T-helper 22 cell (primary cell): ENCODE measurements at regions not wholly inside any gene's neighbourhood (a gene's known extent, or its start where the extent isn't known, plus 50 kb on each side); places are given as distances from the start of the nearest gene placed in this dataset.
"Not testable (repeated sequence)": the region's sequence is repeated elsewhere in the genome, so short reads cannot be mapped to it uniquely, and the experiment has no call there.

ENCODE experiments used
- DNase-seq: peaks from one replicate; pipeline ENCODE4 v3.0.0-alpha.2; 2020; ENCODE audit warnings: low read depth

DNA sequence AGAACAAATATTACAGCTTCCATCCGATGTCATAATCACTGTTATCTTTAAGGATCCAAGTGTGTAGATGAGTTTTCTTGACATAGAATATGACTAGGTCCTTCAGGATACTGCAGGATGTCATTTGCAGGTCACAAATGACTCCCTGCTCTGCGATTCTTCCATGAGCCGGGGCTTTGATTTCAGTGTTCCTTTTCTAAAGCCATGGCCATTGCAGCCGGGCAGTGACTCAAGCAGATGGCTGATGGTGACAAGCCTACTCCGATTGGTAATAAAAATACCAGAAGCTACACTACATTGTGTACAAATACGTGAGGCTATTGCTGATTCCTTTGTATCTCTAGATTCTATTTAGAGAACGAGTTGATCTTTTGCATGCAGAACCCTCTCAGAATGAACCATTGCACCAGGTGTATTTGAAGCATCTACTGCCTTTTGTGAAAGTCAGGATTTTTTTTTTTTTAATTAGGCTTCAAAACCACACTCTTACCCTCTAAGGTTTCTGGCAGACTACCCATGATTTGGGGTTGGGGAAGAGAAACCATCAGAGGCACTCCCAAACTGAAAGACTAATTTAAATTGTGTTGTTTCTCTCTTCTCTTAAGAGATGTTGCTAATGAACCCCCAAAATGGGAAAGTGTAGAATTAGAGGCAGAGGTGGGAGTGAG, 271.0 kb upstream of the ADRA1B start:
- no peak for DNase-seq

DNA sequence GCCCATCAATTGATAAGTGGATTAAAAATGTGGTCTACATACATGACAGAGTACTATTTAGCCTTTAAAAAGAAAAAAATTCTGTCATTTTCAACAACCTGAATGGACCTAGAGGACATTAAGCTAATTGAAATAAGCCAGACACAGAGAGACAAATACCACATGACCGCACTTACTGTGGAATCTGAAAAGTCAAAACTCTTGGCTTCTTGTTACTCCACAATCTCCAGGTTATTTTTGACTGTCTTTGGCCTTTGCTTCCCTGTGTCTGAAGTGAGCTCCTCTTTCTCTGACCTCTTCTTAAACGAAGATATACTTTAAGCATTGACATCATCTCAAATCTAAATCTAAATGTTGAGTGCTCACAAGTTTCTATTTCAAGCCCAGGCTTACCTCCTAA, 265.5 kb upstream of the ADRA1B start:
- no peak for DNase-seq

DNA sequence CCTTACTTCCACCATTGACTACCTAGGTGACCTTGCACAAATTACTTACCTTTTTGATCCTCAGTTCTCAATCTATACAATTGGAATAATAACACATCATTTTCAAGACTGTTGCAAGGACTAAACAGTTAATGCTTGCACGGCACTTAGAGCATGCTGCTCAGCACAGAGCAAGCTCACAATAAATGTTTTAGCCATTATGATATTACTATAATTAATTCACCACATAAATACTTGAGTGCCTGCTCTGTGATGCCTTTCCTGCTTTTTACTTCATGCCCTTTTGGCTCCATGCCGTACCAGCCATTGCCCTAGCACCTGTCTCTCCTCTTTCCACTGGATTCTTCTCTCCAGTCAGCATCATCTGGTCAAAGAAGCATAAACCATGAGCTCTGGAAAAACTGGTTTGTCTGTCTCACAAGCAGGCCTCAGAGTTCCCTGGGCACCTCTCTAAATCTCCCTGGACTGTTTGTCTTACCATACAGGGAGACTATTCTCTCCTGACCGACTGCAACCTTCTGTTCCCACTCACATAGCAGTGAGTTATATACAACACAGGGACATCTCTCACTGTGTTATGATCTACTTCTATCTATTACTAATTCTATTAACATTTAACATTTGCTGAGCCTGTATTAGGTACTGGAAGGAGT, 260.4 kb upstream of the ADRA1B start:
- DNase-seq, result no peak

DNA sequence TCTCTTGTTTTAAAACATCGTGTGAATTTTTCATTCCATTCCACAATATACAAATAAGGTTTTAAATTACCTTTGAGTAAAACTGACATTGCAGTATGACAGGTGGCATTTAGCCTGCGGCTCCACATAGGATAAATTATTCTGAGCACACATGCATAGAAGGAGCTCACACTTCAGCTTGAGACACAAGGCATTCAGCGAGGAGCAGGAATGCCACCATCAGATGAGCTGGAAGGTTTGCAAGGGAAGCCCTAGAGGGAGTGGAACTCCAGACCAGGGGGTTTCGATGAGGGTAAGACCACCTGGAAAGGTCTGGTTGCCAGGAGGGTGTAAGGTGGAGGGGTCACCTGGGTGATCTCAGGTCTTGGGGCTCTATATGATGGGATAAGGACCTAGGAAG, 259.0 kb upstream of the ADRA1B start:
- DNase-seq, result no peak

DNA sequence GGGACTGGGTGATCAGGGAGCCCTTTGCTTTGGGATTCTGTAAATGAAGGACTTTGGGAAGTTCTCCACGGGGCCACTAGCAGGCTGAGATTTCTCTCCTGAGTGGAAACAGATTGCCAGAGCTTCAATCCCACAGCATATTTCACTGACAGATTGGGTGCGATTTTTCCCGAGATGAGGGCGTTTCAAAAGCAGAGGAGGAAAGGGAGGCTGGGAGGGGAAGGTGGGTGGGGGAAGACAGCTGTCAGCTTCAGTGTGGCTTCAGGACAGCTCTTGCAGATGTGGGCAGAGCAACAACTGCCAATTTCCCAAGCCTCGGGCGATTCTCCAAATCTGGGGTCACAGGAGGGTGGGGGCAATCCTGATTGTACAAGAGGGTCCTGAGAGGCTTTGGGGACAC, 258.5 kb upstream of the ADRA1B start:
- no peak for DNase-seq

DNA sequence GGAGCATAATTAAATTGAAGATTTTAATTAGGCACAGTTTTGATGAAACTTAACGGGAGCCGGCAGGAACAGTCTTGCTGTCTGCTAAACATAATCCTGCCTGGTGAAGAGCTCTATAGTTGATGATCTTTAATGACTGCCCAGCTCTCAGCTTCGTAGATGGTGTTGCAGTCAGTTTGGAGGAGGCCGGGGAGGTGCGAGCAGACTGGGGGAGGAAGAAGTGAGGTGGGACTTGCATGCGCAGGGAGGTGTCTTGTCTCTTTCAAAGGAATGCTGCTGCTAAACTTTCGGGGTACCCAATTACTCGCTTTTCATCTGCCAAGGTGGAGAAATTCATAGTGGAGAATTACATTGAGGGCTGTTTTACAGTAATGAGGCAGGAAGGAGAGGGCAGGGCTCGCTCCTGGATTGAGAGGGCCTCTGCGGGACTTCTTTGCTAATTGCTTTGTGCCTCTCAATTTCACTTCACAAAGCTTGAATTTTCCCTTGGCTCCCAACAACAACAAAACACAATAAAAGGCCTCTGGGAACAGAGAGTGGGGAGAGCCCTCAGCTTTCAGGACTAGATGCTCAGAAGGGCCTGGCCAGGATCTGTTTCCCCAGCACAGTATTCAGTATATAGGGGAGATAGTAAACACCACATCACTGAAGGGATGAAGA, 257.9 kb upstream of the ADRA1B start:
- DNase-seq, result no peak

DNA sequence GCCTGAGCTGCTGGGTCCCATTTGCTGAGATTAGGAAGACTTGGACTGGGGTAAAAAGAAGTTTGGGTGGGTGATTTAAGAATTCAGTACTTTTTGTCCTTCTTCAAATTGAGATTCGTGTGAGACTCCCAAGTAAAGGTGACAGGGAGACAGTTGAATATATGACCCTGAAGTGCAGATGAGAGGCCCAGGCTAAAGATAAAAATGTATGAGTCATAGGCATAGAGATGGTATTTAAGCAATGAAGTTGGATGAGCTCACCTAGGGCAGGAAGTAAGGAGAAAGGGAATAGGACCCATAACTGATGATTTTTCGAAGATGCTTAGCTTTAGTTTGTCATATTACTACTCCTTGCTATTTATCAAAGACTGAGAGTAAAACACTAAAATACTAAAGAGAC, 255.9 kb upstream of the ADRA1B start:
- no peak for DNase-seq

DNA sequence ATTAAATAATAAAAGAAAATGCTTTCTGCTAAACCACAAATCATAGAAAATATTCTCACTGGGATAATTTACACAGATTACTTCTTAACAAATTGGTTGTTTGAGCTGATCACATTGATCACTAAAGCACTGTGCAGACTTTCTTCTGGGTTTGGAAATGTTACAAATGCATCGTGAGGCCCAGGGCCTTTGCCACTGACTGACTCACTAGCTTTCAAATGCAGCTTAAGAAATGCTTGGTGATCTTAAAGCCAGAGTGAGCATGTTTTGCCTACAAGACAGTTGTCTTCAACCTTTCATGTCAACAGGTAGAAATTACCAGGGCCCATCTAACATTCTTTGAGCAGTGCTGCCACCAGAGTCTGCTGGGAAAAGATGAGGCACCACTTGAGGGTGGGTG, 252.3 kb upstream of the ADRA1B start:
- DNase-seq, result no peak

DNA sequence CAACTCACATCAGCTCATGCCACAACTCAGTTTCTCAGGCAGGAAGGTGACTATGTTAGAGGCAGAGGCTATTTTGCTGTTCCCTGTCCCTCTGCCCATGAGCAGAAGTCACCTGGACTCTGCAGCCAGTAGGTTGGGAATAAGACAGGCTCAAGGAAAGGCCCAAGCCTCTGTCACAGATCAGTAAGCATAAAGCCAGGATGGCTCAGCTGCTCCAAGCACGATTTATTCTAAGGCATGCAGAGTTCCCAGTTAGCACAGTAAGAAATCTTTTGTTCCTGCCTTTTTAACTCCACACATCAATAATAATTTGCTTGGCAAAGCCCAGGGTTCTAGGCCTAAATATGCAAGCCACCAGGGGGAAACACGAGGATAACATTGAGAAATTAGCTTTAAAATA, 249.0 kb upstream of the ADRA1B start:
- no peak for DNase-seq

DNA sequence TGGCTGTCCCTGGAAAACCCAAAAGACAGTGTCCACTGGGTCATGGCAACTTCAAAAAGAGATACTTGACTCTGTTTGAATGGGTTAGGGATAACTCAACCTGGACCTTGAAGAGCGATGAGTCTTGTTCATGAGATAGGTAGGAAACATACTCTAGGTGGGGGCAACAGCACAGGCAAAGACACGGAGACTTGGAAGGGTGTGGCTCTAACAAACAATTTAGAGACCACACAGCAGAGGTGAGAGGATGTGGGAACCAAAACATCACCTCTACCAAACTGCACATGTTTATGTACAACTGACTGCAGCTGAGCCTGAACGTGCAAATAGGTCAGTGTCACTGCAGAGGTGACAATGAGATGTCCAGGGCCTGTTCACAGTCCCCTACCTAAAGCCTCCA, 247.7 kb upstream of the ADRA1B start:
- DNase-seq, result no peak

DNA sequence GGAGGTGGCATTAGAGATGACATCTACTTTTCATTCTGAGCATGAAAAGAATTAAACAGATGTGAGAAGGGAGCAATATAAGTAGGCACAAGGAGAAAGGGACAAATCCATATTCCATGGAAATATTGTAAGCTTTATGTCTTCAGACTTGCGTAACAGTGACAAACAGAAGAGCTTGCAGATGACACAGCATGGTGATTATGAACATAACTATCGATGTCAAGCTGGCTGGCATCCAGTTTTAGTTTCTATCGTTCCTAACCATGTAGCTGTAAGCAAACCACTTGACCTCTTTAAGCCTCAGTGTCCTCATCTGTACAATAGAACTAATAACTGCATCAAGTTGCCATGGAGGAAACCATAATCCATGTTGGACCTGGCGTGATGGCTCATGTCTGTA, 246.7 kb upstream of the ADRA1B start:
- DNase-seq, result no peak

DNA sequence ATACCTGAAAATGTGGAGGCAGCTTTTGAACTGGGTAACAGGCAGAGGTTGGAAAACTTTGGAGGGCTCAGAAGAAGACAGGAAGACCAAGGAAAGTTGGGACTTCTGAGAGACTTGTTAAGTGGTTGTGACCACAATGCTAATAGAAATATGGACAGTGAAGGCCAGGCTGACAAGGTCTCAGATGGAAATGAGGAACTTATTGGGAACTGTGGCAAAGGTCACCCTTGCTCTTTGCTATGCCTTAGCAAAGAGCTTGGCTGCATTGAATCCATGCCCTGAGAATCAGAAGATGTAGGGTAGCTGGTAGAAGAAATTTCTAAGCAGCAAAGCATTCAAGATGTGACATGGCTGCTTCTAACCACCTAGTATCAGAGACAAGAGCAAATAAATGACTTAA, 244.4 kb upstream of the ADRA1B start:
- no peak for DNase-seq

DNA sequence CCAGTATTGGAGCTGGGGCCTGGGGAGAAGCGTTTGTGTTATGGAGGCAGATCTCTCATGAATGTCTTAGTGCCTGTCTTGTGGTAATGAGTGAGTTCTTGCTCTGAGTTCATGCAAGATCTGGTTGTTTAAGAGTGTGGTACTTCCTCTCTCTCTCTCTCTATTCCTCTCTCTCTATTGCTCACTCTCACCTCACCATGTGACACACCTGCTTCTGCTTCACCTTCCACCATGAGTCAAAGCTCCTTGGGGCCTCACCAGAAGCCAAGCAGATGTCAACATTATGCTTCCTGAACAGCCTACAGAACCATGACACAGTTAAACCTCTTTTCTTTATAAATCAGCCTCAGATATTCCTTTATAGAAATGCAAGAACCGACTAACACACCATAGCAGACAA, 242.7 kb upstream of the ADRA1B start:
- no peak for DNase-seq

DNA sequence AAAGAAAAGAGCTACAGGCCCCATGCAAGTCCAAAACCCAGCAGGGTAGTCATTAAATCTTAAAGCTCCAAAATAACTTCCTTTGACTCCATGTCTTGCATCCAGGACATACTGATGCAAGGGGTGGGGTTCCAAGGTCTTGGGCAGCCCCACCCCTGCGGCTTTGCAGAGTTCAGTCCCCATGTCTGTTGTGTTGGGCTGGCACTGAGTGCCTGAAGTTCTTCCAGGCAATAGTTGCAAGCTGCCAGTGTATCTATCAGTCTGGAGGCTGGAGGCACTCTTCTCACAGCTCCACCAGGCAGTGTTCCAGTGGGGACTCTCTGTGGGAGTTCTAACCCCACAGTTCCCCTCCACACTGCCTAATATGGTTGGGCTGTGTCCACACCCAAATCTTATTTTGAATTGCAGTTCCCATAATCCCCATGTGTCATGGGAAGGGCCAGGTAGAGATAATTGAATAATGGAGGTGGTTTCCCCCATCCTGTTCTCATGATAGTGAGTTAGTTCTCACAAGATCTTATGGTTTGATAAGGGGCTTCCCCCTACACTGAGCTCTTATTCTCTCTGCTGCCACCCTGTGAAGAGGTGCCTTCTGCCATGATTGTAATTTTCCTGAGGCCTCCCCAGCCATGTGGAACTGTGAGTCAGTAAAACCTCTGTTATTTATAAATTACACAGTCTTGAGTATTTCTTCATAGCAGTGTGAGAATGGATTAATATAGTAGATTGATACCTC, 237.5 kb upstream of the ADRA1B start:
- DNase-seq, result no peak

DNA sequence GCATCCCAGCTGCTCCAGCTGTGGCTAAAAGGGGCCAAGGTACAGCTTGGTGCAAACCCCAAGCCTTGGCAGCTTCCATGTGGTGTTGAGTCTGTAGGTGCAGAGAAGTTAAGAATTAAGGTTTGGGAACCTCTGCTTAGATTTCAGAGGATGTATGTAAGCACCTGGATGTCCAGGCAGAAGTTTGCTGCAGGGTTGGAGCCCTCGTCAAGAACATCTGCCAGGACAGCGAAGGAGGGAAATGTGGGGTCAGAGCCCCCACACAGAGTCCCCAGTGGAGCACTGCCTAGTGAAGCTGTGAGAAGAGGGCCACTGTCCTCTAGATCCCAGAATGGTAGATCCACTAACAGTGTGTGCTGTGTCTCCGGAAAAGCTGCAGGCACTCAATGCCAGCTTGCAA, 236.2 kb upstream of the ADRA1B start:
- no peak for DNase-seq

DNA sequence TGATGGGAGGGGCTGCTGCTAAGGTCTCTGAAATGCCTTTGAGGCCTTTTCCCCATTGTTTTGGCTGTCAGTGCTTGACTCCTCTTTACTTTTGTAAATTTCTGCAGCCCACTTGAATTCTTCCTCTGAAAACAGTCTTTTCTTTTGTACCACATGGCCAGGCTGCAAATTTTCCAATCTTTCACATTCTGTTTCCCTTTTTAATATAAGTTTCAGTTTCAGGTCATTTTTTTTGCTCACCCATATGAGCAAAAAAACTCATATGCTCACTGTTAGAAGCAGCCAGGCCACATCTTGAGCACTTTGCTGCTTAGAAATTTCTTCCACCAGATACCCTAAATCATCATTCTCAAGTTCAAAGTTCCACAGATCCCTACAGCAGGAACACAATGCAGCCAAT, 234.6 kb upstream of the ADRA1B start:
- DNase-seq, result no peak

DNA sequence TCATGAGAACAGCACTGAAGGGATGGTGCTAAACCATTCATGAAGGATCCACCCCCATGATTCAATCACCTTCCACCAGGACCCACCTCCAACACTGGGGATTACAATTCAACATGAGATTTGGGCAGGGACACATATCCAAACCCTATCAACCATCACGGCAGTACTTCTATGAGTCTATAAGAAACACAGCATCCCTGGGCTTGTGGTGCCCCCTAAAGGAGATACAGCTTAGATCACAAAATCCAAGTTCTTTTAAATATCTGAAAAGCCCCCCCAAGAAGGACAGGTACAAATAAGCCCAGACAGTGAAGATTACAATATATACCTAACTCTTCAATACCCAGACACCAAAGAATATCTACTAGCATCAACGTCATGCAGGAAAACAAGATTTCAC, 233.7 kb upstream of the ADRA1B start:
- DNase-seq, result no peak

DNA sequence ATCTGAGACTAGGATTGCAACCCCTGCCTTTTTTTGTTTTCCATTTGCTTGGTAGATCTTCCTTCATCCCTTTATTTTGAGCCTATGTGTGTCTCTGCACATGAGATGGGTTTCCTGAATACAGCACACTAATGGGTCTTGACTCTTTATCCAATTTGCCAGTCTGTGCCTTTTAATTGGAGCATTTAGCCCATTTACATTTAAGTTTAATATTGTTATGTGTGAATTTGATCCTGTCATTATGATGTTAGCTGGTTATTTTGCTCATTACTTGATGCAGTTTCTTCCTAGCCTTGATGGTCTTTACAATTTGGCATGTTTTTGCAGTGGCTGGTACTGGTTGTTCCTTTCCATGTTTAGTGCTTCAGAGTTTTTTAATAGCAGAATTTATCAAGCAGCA, 228.4 kb upstream of the ADRA1B start:
- DNase-seq, result not testable (repeated sequence)

DNA sequence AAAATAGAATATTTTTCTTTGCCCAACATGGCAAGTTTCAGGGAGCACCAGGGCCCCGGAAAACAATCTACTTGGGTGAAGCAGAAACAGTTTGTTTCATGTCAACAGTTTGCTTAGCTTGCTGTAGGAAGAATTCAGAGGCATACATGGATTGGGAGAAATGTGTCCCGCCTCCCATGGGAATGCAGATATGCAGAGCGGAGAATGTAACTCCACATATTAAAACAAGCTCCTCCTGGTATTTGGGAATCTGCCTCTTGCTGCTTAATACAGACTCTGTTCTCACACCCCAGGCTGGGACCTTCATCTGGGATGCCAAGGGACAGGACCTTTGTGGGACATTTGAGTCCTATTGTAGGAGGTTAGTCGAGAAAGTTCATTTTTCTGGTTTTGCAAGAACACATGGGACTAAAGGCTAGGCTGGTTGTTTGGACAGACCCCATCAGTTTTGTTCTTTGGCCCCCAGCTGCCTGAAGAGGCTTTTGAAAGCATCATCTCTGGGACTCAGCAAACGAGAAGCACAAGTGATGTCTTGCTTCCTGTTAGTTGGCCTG, 220.5 kb upstream of the ADRA1B start:
- no peak for DNase-seq

DNA sequence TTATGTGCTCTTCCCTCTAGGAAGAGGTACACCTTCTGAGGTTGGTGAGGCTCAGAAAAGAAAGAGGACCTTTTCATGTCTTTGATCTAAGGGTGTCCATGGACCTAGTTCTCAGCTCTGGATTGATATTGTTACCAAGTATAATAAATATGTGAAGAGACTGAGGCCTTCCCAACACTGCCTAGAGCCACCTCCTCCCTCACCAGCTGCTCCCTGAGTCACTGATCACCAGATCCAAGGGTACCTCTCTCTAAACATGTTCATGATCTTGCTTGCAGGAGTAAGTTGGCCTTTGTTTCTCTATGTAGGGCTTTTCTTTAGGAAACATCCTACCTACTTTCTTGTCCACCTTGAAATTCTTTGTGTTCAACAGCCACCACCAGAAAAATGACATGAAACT, 218.8 kb upstream of the ADRA1B start:
- DNase-seq, result no peak

DNA sequence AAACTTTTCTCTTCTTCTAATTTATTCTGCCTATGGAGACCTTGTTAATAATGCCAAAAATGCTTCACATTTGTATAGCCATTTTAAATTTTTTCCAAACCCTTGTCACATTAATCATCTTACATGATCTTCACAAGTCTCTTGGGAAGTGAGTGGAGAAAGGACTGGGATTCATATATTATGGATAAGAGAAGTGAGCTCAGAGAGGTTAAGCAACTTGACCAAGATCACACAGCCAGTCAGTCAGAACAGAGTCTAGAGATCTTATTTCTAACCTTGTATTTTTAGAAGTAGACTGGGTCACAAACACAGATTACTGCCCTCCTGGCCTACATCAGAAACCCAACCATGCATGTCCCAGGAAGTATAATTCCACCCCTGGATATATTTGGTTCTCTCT, 218.0 kb upstream of the ADRA1B start:
- DNase-seq, result no peak

DNA sequence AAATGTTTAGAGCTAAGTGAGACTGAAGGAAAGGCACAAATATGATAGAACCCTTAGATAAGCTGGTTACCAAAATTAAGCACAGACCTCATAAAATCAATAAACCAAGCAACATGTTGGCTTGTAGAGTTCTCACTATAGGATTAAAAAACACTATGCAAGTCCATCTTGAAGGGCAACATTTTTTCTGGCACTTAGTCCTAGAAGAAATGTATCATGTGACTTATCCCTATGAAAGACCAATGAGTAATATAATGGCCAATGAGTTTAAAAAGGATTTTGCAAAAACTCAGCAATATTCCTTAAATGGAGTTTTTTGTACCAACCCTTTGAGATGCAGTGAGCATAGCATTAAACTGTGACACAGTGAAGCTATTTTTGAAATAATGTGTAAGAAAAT, 216.3 kb upstream of the ADRA1B start:
- no peak for DNase-seq

DNA sequence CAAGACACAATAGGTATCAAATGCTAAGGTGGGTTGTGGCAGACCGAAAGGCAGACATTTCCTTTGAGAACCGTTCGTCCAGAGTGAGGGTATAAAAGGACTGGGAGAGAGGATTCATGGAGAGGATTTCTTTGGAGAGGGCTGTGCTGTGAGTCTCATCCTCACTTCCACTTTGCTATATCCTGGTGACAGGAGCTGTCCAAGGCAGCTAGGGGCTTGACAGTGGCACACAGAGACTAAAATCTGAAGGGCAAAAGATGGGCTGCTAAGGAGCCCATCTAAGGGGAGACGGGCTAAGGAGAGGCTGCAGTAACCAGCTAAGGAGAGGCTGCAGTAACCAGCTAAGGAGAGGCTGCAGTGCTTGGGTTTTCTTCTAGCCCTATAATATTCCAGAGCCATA, 214.0 kb upstream of the ADRA1B start:
- DNase-seq, result no peak
